ENCODE measurements at regions not wholly inside any gene's neighbourhood (a gene's known extent, or its start where the extent isn't known, plus 50 kb on each side); places are given as distances from the start of the nearest gene placed in this dataset.

DNA sequence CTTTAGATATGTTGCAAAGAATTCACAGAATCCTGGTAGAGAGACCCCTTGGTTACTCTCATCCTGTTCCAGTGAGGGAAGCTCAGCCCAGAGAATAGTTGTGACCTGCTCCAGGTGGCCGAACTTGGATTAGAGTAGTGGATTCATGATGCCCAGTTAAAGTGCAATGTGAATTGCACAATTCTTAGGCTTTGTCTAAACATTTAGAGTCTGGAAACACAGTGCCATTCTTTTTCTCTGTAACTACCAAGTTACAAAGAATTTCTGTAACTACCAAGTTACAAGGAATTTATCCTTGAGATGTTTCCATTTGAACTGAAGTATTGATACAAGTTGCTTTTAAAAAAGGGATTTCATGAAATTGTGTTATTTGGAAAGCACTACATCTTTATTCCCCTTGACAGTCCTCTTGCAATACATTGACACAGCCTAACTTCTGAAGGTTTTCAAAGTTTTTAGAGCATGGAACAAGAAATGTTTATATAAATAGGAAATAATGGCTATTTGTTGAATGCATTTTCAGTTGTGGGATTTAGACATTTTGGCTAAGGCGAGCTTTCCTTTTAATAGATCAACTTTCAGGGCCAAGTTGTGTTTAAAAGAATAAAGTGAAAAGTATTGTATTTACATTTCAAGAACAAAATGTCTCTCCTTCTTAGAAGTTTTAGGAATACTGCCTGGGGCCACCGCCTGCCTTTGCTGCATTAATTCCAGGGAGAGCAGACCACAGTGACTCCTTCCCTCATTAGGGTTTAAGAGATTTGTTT lies 315.0 kb downstream of the LPIN1 start:
- Histone ChIP-seq H3K27me3 (no peaks in the 10 kb centered on the region), H3K4me3 (no peak overlapping the region), H3K27ac (no peak overlapping the region), H3K9me3 (no peaks in the 10 kb centered on the region), H3K4me1 (peaks cover 0 to 14% (median 0%) of the 10 kb centered on the region in 4 donors), H3K36me3 (no peaks in the 10 kb centered on the region)
- DNase-seq (ENCODE audit: low spot score in 2 of 2): no peak
- TF ChIP-seq, protein P1, sequence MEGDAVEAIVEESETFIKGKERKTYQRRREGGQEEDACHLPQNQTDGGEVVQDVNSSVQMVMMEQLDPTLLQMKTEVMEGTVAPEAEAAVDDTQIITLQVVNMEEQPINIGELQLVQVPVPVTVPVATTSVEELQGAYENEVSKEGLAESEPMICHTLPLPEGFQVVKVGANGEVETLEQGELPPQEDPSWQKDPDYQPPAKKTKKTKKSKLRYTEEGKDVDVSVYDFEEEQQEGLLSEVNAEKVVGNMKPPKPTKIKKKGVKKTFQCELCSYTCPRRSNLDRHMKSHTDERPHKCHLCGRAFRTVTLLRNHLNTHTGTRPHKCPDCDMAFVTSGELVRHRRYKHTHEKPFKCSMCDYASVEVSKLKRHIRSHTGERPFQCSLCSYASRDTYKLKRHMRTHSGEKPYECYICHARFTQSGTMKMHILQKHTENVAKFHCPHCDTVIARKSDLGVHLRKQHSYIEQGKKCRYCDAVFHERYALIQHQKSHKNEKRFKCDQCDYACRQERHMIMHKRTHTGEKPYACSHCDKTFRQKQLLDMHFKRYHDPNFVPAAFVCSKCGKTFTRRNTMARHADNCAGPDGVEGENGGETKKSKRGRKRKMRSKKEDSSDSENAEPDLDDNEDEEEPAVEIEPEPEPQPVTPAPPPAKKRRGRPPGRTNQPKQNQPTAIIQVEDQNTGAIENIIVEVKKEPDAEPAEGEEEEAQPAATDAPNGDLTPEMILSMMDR (IDR thresholded peaks at IDR 0.05): no peak
- TF ChIP-seq POLR2A (IDR thresholded peaks at IDR 0.05): no peak
- TF ChIP-seq EP300 (IDR thresholded peaks at IDR 0.05): no peak
- 27 to 41% methylated on average over 3 of the region's 3 CpGs for WGBS, 2 donors

DNA sequence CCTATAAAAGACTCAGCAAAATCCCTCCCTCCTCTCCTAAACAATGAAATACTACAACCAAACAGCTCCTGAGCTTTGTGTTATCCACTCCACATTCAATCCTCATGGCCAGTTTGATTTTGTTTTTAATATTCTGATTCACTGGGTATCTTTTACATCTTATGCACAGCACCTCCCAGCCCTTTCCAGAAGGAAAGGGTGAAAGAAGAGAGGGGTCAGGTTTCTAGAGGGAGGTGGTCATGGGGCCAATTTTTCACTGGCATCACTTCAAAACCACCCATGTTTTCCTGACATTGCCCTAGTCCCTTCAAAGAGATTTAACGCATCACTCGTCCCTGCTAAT lies 315.6 kb downstream of the LPIN1 start:
- H3K4me1 ChIP-seq: peaks cover 0 to 14% (median 0%) of the 10 kb centered on the region in 4 donors
- no peaks in the 10 kb centered on the region for H3K9me3 ChIP-seq
- H3K27me3 ChIP-seq: no peaks in the 10 kb centered on the region
- H3K4me3 ChIP-seq: no peak overlapping the region
- TF ChIP-seq POLR2A (IDR thresholded peaks at IDR 0.05) (no peak), EP300 (IDR thresholded peaks at IDR 0.05) (no peak)
- TF ChIP-seq, protein P1 (IDR thresholded peaks at IDR 0.05): no peak
- no peak overlapping the region for H3K27ac ChIP-seq
- 60 to 64% methylated on average over 2 of the region's 2 CpGs for WGBS, 2 donors
- no peak for DNase-seq (ENCODE audit: low spot score in 2 of 2)
- H3K36me3 ChIP-seq: no peaks in the 10 kb centered on the region

DNA sequence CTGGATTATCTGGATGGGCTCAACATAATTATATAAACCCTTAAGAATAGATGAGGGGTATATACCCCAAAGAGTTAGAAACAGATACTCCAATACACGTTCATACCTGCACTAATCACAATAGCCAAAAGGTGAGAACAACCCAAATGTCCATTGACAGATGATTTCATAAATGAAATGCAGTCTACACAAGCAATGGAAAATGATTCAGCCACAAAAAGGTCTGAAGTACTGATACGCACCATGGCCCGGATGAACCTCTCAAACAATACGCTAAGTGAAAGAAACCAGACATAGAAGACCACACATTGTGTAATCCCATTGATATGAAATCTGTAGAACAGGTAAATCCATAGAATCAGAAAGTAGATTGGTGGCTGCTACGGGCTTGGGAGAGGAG lies 316.8 kb downstream of the LPIN1 start:
- DNase-seq (ENCODE audit: low spot score in 2 of 2): no peak
- Histone ChIP-seq H3K27me3 (no peaks in the 10 kb centered on the region), H3K36me3 (no peaks in the 10 kb centered on the region), H3K27ac (no peak overlapping the region), H3K9me3 (no peaks in the 10 kb centered on the region), H3K4me1 (peaks cover 0 to 14% (median 0%) of the 10 kb centered on the region in 4 donors), H3K4me3 (no peak overlapping the region)
- TF ChIP-seq, protein P1 (IDR thresholded peaks at IDR 0.05): no peak
- no peak for TF ChIP-seq EP300 (IDR thresholded peaks at IDR 0.05)
- TF ChIP-seq POLR2A (IDR thresholded peaks at IDR 0.05): no peak
- WGBS, 2 donors: 86 to 95% methylated on average over 5 of the region's 5 CpGs

DNA sequence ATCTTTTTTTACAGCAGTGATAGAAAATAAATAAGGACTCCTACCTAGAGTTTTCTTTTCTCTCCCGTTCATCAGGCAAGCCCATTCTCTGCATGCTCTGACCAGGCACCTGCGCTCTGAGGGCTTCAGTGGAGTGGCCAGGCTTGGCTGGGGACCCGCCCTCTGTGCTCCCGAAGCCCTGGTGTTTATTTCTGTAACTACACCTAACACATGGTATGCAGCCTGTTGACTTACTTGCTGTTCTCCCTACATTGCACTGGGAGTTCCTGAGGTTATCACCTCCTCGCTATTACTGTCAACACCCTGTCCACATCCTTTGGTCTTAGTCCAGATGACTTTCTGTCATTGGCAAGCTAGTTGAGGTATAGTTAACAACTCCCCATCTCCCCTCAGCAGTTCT lies 317.7 kb downstream of the LPIN1 start:
- Histone ChIP-seq H3K27me3 (no peaks in the 10 kb centered on the region), H3K4me3 (no peak overlapping the region), H3K36me3 (no peaks in the 10 kb centered on the region), H3K27ac (no peak overlapping the region), H3K9me3 (no peaks in the 10 kb centered on the region), H3K4me1 (peaks cover 0 to 14% (median 0%) of the 10 kb centered on the region in 4 donors)
- no peak for DNase-seq (ENCODE audit: low spot score in 2 of 2)
- 89 to 92% methylated on average over 5 of the region's 5 CpGs for WGBS, 2 donors
- TF ChIP-seq POLR2A (IDR thresholded peaks at IDR 0.05): no peak
- TF ChIP-seq EP300 (IDR thresholded peaks at IDR 0.05): no peak
- TF ChIP-seq, protein P1 (IDR thresholded peaks at IDR 0.05): no peak

DNA sequence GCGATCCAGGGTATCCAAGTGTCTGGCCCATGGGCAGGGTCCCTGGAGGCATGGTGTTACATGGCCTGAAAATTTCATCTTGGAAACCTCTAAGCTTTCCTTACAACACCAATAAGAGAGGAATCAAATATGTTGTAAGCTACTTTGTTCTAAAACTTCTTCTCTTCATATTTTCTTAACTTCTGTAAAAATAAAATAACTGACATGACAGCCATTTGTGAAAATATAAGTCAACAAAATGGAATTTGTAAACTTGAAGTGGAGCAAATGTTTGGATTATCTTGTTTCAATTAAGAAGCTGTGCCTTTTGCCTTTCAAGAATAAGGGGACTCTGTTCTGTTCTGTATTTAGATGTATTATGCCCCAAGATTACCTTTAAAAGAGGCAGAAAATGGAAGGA lies 319.7 kb downstream of the LPIN1 start:
- Histone ChIP-seq H3K4me3 (no peak overlapping the region), H3K36me3 (no peaks in the 10 kb centered on the region), H3K27ac (no peak overlapping the region), H3K4me1 (peaks cover 0 to 11% (median 0%) of the 10 kb centered on the region in 4 donors), H3K9me3 (no peaks in the 10 kb centered on the region), H3K27me3 (no peaks in the 10 kb centered on the region)
- TF ChIP-seq, protein P1 (IDR thresholded peaks at IDR 0.05): no peak
- TF ChIP-seq POLR2A (IDR thresholded peaks at IDR 0.05) (no peak), EP300 (IDR thresholded peaks at IDR 0.05) (no peak)
- 78 to 79% methylated on average over 1 of the region's 1 CpG for whole genome bisulfite sequencing, 2 donors
- DNase-seq (ENCODE audit: low spot score in 2 of 2): no peak

All from tibial nerve (tissue), 4 donors.